Keratinocyte (primary cell): ENCODE measurements at regions not wholly inside any gene's neighbourhood (a gene's known extent, or its start where the extent isn't known, plus 50 kb on each side); places are given as distances from the start of the nearest gene placed in this dataset.
A peak's percentile ranks its signal among the peaks of the same experiment; 100 is the strongest.

Experiments used
- DNase-seq: peaks from one replicate; pipeline ENCODE4 v3.0.0-alpha.2; 2011; ENCODE audit warnings: low read depth, missing footprints, low spot score
- FAIRE-seq: peaks from 2 replicates; lab custom pipeline; 2011; peaks lifted over from hg19 to GRCh38; lab: Jason Lieb, UNC
- H2AFZ ChIP-seq: 2 replicates; pipeline ENCODE4 v1.6.0; 2012; ENCODE audit warnings: low read length, control low read depth, inconsistent platforms; ENCODE audit not compliant: control insufficient read depth
- H3K27ac ChIP-seq: 2 replicates; pipeline ENCODE4 v1.5.1; 2011; ENCODE audit warnings: low read length; ENCODE audit not compliant: control insufficient read depth, insufficient read depth
- H3K27me3 ChIP-seq: 3 replicates; pipeline ENCODE4 v1.6.0; 2011; ENCODE audit warnings: low read length; ENCODE audit not compliant: control insufficient read depth, insufficient read depth; ENCODE audit errors: extremely low read depth
- H3K36me3 ChIP-seq, 2 experiments: 2 replicates in 1 of 2; 3 replicates in 1 of 2; pipeline ENCODE4 v1.5.1; 2011; ENCODE audit warnings: low read length in 2 of 2, mild to moderate bottlenecking in 1 of 2; ENCODE audit not compliant: control insufficient read depth in 2 of 2, insufficient read depth in 2 of 2; ENCODE audit errors: extremely low read depth in 1 of 2
- H3K4me1 ChIP-seq: 3 replicates; pipeline ENCODE4 v1.5.1; 2011; ENCODE audit warnings: low read length; ENCODE audit not compliant: control insufficient read depth, insufficient read depth; ENCODE audit errors: extremely low read depth
- H3K4me2 ChIP-seq: 3 replicates; pipeline ENCODE4 v1.6.0; 2011; ENCODE audit warnings: low read depth, low read length; ENCODE audit not compliant: control insufficient read depth, insufficient read depth; ENCODE audit errors: extremely low read depth
- H3K4me3 ChIP-seq, 3 experiments: fragments of 200-600 bp in 1 of 3; sonication (generic) in 1 of 3; 2 replicates in 2 of 3; 3 replicates in 1 of 3; pipeline ENCODE4 v1.5.1; 2011 to 2016; ENCODE audit warnings: low read length in 3 of 3, mild to moderate bottlenecking in 3 of 3, control low read depth in 2 of 3, inconsistent platforms in 1 of 3, low read depth in 1 of 3, mixed read lengths in 1 of 3, mixed run types in 1 of 3, moderate library complexity in 1 of 3; ENCODE audit not compliant: control insufficient read depth in 2 of 3, insufficient read depth in 2 of 3; ENCODE audit errors: extremely low read depth in 1 of 3
- H3K79me2 ChIP-seq: 2 replicates; pipeline ENCODE4 v1.6.0; 2012; ENCODE audit warnings: low read length; ENCODE audit not compliant: control insufficient read depth, insufficient read depth
- H3K9ac ChIP-seq: 3 replicates; pipeline ENCODE4 v1.6.0; 2011; ENCODE audit warnings: low read length; ENCODE audit not compliant: control insufficient read depth, insufficient read depth; ENCODE audit errors: extremely low read depth
- H3K9me1 ChIP-seq: 3 replicates; pipeline ENCODE4 v1.6.0; 2011; ENCODE audit warnings: low read length; ENCODE audit not compliant: control insufficient read depth, insufficient read depth; ENCODE audit errors: extremely low read depth
- H3K9me3 ChIP-seq: 2 replicates; pipeline ENCODE4 v1.5.1; 2012; ENCODE audit warnings: low read depth, low read length; ENCODE audit not compliant: control insufficient read depth
- H4K20me1 ChIP-seq: 3 replicates; pipeline ENCODE4 v1.6.0; 2011; ENCODE audit warnings: low read length; ENCODE audit not compliant: control insufficient read depth, insufficient read depth; ENCODE audit errors: extremely low read depth
- CTCF ChIP-seq, 3 experiments: IDR thresholded peaks in 1 of 3; conservative IDR thresholded peaks in 1 of 3; optimal IDR thresholded peaks in 1 of 3; 2 replicates in 2 of 3; 3 replicates in 1 of 3; pipeline versions ENCODE3 to v1.5.1; 2011; ENCODE audit warnings: low read length in 3 of 3, mild to moderate bottlenecking in 3 of 3, moderate library complexity in 2 of 3, control low read depth in 1 of 3, inconsistent platforms in 1 of 3; ENCODE audit not compliant: insufficient read depth in 2 of 3; ENCODE audit errors: extremely low read depth in 1 of 3
- EZH2 ChIP-seq: IDR thresholded peaks from one replicate; pipeline ENCODE4 v1.6.1; 2012; ENCODE audit warnings: inconsistent platforms, mild to moderate bottlenecking, low read length, moderate library complexity
- dilution Hi-C: fragments of 300-500 bp; cut with MboI; formaldehyde crosslinking; loops from one replicate; pipeline ENCODE4 v1.7.0; 2020; ENCODE audit warnings: low sequenced_read_pairs; ENCODE audit not compliant: extremely low pct_ligation_motif_present

- no peak for TF ChIP-seq EZH2
- TF ChIP-seq CTCF (optimal IDR thresholded peaks at IDR 0.05 in 1 of 3, IDR thresholded peaks at IDR 0.05 in 1 of 3, conservative IDR thresholded peaks at IDR 0.05 in 1 of 3; ENCODE audit: extremely low read depth in 1 of 3, insufficient read depth in 2 of 3, low read length in 3 of 3) = no peak
- Histone ChIP-seq H3K27ac (no peak overlapping the region), H3K36me3 (no peaks in the 10 kb centered on the region), H3K27me3 (no peaks in the 10 kb centered on the region), H3K4me2 (no peak overlapping the region), H2AFZ (no peak overlapping the region), H3K79me2 (no peaks in the 10 kb centered on the region), H3K9me3 (no peaks in the 10 kb centered on the region), H3K4me1 (peaks cover 11% of the 10 kb centered on the region), H4K20me1 (no peaks in the 10 kb centered on the region), H3K9ac (no peak overlapping the region), H3K4me3 (no peak overlapping the region), H3K9me1 (no peaks in the 10 kb centered on the region)
- no peak for DNase-seq
- FAIRE-seq = peak; percentile 34
- dilution Hi-C loops = no loop called here
Observed at GRCh38 chr12:90816353-90817089, 138.5 kb downstream of the CCER1 start.

- H3K4me2 ChIP-seq = no peak overlapping the region
- peaks cover 5% of the 10 kb centered on the region for H3K4me1 ChIP-seq
- no peaks in the 10 kb centered on the region for H4K20me1 ChIP-seq
- no peak for TF ChIP-seq CTCF (optimal IDR thresholded peaks at IDR 0.05 in 1 of 3, IDR thresholded peaks at IDR 0.05 in 1 of 3, conservative IDR thresholded peaks at IDR 0.05 in 1 of 3; ENCODE audit: extremely low read depth in 1 of 3, insufficient read depth in 2 of 3, low read length in 3 of 3)
- TF ChIP-seq EZH2 = no peak
- no peak overlapping the region for H3K4me3 ChIP-seq
- DNase-seq (no peak), FAIRE-seq (no peak)
- no peaks in the 10 kb centered on the region for H3K9me1 ChIP-seq
- no peak overlapping the region for H3K27ac ChIP-seq
- H2AFZ ChIP-seq = no peak overlapping the region
- H3K79me2 ChIP-seq = no peaks in the 10 kb centered on the region
- no peaks in the 10 kb centered on the region for H3K36me3 ChIP-seq
- no peaks in the 10 kb centered on the region for H3K9me3 ChIP-seq
- no peaks in the 10 kb centered on the region for H3K27me3 ChIP-seq
- no peak overlapping the region for H3K9ac ChIP-seq
- dilution Hi-C loops = no loop called here
Observed at GRCh38 chr12:90809940-90810339, 145.0 kb downstream of the CCER1 start.
